CD4-positive, CD25-positive, alpha-beta regulatory T cell (primary cell): ENCODE measurements at regions not wholly inside any gene's neighbourhood (a gene's known extent, or its start where the extent isn't known, plus 50 kb on each side); places are given as distances from the start of the nearest gene placed in this dataset.

Experiments
- ATAC-seq, 2 donors: fragments of 150-1000 bp; cut with Tn5 transposase; one replicate each; pipeline ENCODE4 v1.10.0; 2021; ENCODE audit warnings: low read depth in 2 of 2, moderate number of reproducible peaks in 2 of 2, moderate library complexity in 1 of 2
- DNase-seq, 3 donors: peaks; one replicate each; pipeline versions ENCODE4 v3.0.0 to v3.0.0-alpha.2; 2012 to 2022; ENCODE audit warnings: mixed read lengths in 1 of 3
- H3K27ac ChIP-seq: one replicate; pipeline ENCODE4 v1.7.0; 2013; ENCODE audit warnings: mild to moderate bottlenecking, low read length; ENCODE audit not compliant: insufficient read depth, poor library complexity, severe bottlenecking
- H3K27me3 ChIP-seq: one replicate; pipeline ENCODE4 v1.7.0; 2013; ENCODE audit warnings: low read length; ENCODE audit not compliant: control insufficient read depth, insufficient read depth
- H3K36me3 ChIP-seq: one replicate; pipeline ENCODE4 v1.7.0; 2013; ENCODE audit warnings: mild to moderate bottlenecking, low read length, moderate library complexity; ENCODE audit not compliant: control insufficient read depth, insufficient read depth
- H3K4me1 ChIP-seq: 2 replicates; pipeline ENCODE4 v1.7.0; 2013; ENCODE audit warnings: mild to moderate bottlenecking, low read length; ENCODE audit not compliant: insufficient read depth, control insufficient read depth, poor library complexity, severe bottlenecking
- H3K4me3 ChIP-seq: one replicate; pipeline ENCODE4 v1.7.0; 2013; ENCODE audit warnings: low read depth, mild to moderate bottlenecking, low read length, moderate library complexity
- H3K9me3 ChIP-seq, 2 experiments: 1 replicate in 1 of 2; 2 replicates in 1 of 2; pipeline ENCODE4 v1.7.0; 2013; ENCODE audit warnings: low read length in 2 of 2, mild to moderate bottlenecking in 1 of 2, moderate library complexity in 1 of 2; ENCODE audit not compliant: control insufficient read depth in 2 of 2
- H3K27ac Mint-ChIP-seq, 3 donors: one replicate each; pipeline ENCODE4 v1.8.0; 2020 to 2022; ENCODE audit warnings: mild to moderate bottlenecking in 3 of 3, mixed read lengths in 3 of 3, moderate library complexity in 2 of 3
- H3K27me3 Mint-ChIP-seq: one replicate; pipeline ENCODE4 v1.8.0; 2022; ENCODE audit warnings: mild to moderate bottlenecking, mixed read lengths
- H3K36me3 Mint-ChIP-seq: one replicate; pipeline ENCODE4 v1.8.0; 2020; ENCODE audit warnings: mixed read lengths
- H3K4me1 Mint-ChIP-seq, 4 donors: one replicate each; pipeline ENCODE4 v1.8.0; 2020 to 2022; ENCODE audit warnings: mixed read lengths in 4 of 4, mild to moderate bottlenecking in 1 of 4
- H3K4me3 Mint-ChIP-seq, 4 donors: one replicate each; pipeline ENCODE4 v1.8.0; 2020 to 2022; ENCODE audit warnings: mild to moderate bottlenecking in 4 of 4, mixed read lengths in 4 of 4, moderate library complexity in 3 of 4
- H3K9me3 Mint-ChIP-seq, 7 donors: one replicate each; pipeline ENCODE4 v1.8.0; 2020 to 2022; ENCODE audit warnings: mixed read lengths in 7 of 7, mild to moderate bottlenecking in 3 of 7, moderate library complexity in 2 of 7

DNA sequence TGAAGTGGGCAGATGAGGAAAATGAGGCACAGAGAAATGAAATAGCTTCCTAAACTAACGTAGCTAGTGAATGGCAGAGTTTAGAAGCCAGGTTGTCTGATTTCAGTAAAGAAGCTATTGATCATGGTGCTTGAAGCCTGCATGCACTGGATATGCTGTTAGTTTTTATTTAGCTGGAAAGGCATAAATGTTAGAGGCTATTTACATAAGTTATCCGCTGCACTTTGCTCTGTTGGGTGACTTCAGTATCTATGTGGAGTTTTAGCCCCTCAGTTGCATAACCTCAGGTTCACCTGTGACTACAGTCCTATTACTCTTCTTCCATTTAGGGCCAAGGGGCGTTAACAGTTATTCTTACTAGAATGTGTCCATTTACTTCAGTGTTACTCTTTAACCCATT, 522.4 kb upstream of the RPS6KA3 start:
- no peak overlapping the region for H3K4me3 Mint-ChIP-seq
- H3K36me3 Mint-ChIP-seq = no peaks in the 10 kb centered on the region
- no peak for DNase-seq
- H3K27ac Mint-ChIP-seq = no peak overlapping the region
- H3K4me1 Mint-ChIP-seq = no peaks in the 10 kb centered on the region
- peaks cover 0 to 4% (median 0%) of the 10 kb centered on the region in 7 donors for H3K9me3 Mint-ChIP-seq
- H3K27me3 ChIP-seq = no peaks in the 10 kb centered on the region
- no peaks in the 10 kb centered on the region for H3K9me3 ChIP-seq
- no peak for ATAC-seq
- no peak overlapping the region for H3K4me3 ChIP-seq
- H3K4me1 ChIP-seq = no peaks in the 10 kb centered on the region
- H3K36me3 ChIP-seq = no peaks in the 10 kb centered on the region
- H3K27me3 Mint-ChIP-seq = no peaks in the 10 kb centered on the region
- no peak overlapping the region for H3K27ac ChIP-seq

DNA sequence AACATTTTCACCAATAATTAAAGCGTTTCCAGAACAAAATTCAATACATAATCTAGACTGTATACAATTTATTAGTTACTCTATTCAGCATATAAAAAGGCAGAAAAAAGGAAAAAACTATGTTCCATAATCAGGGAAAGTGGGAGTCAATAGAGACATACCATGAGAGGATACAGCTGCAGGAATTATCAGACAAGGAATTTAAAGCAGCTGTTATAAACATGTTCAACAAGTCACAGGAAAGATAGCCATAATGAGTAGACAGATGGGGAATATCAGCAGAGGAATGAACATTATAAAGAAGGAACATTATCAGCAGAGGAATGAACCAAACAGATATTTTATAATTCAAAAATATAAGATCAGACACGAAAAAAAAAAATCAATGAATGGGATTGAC, 500.6 kb upstream of the RPS6KA3 start:
- ATAC-seq (no peak), DNase-seq (no peak)
- no peak overlapping the region for H3K4me3 ChIP-seq
- H3K36me3 ChIP-seq = no peaks in the 10 kb centered on the region
- Mint-ChIP-seq H3K36me3 (no peaks in the 10 kb centered on the region), H3K27ac (no peak overlapping the region), H3K9me3 (peaks cover 0 to 4% (median 0%) of the 10 kb centered on the region in 7 donors), H3K27me3 (no peaks in the 10 kb centered on the region), H3K4me3 (no peak overlapping the region), H3K4me1 (no peaks in the 10 kb centered on the region)
- H3K27me3 ChIP-seq = no peaks in the 10 kb centered on the region
- no peaks in the 10 kb centered on the region for H3K9me3 ChIP-seq
- H3K4me1 ChIP-seq = no peaks in the 10 kb centered on the region
- H3K27ac ChIP-seq = no peak overlapping the region

- no peak for DNase-seq
These were observed 489.9 kb upstream of the RPS6KA3 start for GRCh38 chrX:20756585-20756984.

DNA sequence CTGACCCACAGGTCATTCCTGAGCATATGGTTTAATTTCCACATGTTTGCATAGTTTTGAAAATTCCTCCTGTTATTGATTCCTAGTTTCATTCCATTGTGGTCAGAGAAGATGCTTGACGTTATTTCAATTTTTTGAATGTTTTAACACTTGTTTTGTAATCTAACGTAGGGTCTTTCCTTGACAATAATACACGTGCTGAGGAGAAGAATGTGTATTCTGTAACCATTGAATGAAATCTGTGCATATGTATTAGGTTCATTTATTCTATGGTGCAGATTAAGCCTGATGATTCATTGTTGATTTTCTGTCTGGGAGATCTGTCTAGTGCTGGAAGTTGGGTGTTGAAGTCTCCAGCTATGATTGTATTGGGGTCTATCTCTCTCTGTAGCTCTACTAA, 486.4 kb upstream of the RPS6KA3 start:
- Histone ChIP-seq H3K27ac (no peak overlapping the region), H3K4me3 (no peak overlapping the region), H3K9me3 (no peaks in the 10 kb centered on the region), H3K36me3 (no peaks in the 10 kb centered on the region), H3K27me3 (no peaks in the 10 kb centered on the region), H3K4me1 (no peaks in the 10 kb centered on the region)
- DNase-seq = no peak
- Mint-ChIP-seq H3K4me1 (no peaks in the 10 kb centered on the region), H3K27me3 (no peaks in the 10 kb centered on the region), H3K36me3 (no peaks in the 10 kb centered on the region), H3K4me3 (no peak overlapping the region), H3K9me3 (peaks cover 0 to 2% (median 0%) of the 10 kb centered on the region in 7 donors), H3K27ac (no peak overlapping the region)
- ATAC-seq = no peak

More at GRCh38 chrX:20756585-20756984, 489.9 kb upstream of the RPS6KA3 start:
- no peaks in the 10 kb centered on the region for H3K4me1 ChIP-seq
- Mint-ChIP-seq H3K9me3 (peaks cover 0 to 2% (median 0%) of the 10 kb centered on the region in 7 donors), H3K36me3 (no peaks in the 10 kb centered on the region), H3K4me3 (no peak overlapping the region), H3K4me1 (no peaks in the 10 kb centered on the region), H3K27ac (no peak overlapping the region), H3K27me3 (no peaks in the 10 kb centered on the region)
- no peak for ATAC-seq
- no peak overlapping the region for H3K4me3 ChIP-seq
- no peaks in the 10 kb centered on the region for H3K27me3 ChIP-seq
- H3K36me3 ChIP-seq = no peaks in the 10 kb centered on the region
- H3K9me3 ChIP-seq = no peaks in the 10 kb centered on the region
- no peak overlapping the region for H3K27ac ChIP-seq

- H3K4me1 Mint-ChIP-seq = no peaks in the 10 kb centered on the region
- H3K9me3 Mint-ChIP-seq = peaks cover 0 to 2% (median 0%) of the 10 kb centered on the region in 7 donors
- no peak overlapping the region for H3K4me3 Mint-ChIP-seq
- H3K4me1 ChIP-seq = no peaks in the 10 kb centered on the region
- no peak overlapping the region for H3K4me3 ChIP-seq
- no peak overlapping the region for H3K27ac ChIP-seq
- no peaks in the 10 kb centered on the region for H3K9me3 ChIP-seq
- DNase-seq (no peak), ATAC-seq (no peak)
- no peak overlapping the region for H3K27ac Mint-ChIP-seq
- H3K27me3 Mint-ChIP-seq = no peaks in the 10 kb centered on the region
- H3K36me3 Mint-ChIP-seq = no peaks in the 10 kb centered on the region
- no peaks in the 10 kb centered on the region for H3K36me3 ChIP-seq
- no peaks in the 10 kb centered on the region for H3K27me3 ChIP-seq
These were observed 480.0 kb upstream of the RPS6KA3 start for GRCh38 chrX:20746690-20747089.

- Histone ChIP-seq H3K4me3 (no peak overlapping the region), H3K27ac (no peak overlapping the region), H3K4me1 (no peaks in the 10 kb centered on the region), H3K27me3 (no peaks in the 10 kb centered on the region), H3K36me3 (no peaks in the 10 kb centered on the region), H3K9me3 (no peaks in the 10 kb centered on the region)
- peaks cover 0 to 4% (median 0%) of the 10 kb centered on the region in 7 donors for H3K9me3 Mint-ChIP-seq
- no peak overlapping the region for H3K4me3 Mint-ChIP-seq
- H3K27ac Mint-ChIP-seq = no peak overlapping the region
- ATAC-seq (no peak), DNase-seq (no peak)
- no peaks in the 10 kb centered on the region for H3K36me3 Mint-ChIP-seq
- no peaks in the 10 kb centered on the region for H3K27me3 Mint-ChIP-seq
- H3K4me1 Mint-ChIP-seq = no peaks in the 10 kb centered on the region
These were observed 476.3 kb upstream of the RPS6KA3 start for GRCh38 chrX:20743046-20743445.

- Mint-ChIP-seq H3K4me3 (no peak overlapping the region), H3K4me1 (no peaks in the 10 kb centered on the region), H3K27me3 (no peaks in the 10 kb centered on the region), H3K36me3 (no peaks in the 10 kb centered on the region), H3K9me3 (peaks cover 0 to 4% (median 0%) of the 10 kb centered on the region in 7 donors), H3K27ac (no peak overlapping the region)
- DNase-seq (no peak), ATAC-seq (no peak)
- H3K9me3 ChIP-seq = no peaks in the 10 kb centered on the region
- no peaks in the 10 kb centered on the region for H3K27me3 ChIP-seq
- H3K36me3 ChIP-seq = no peaks in the 10 kb centered on the region
- H3K4me3 ChIP-seq = no peak overlapping the region
- H3K27ac ChIP-seq = no peak overlapping the region
- H3K4me1 ChIP-seq = no peaks in the 10 kb centered on the region
These were observed 475.4 kb upstream of the RPS6KA3 start for GRCh38 chrX:20742106-20742505.

GRCh38 chrX:20740443-20740842, 473.7 kb upstream of the RPS6KA3 start:
- no peaks in the 10 kb centered on the region for H3K4me1 Mint-ChIP-seq
- H3K4me3 Mint-ChIP-seq = no peak overlapping the region
- H3K27me3 ChIP-seq = no peaks in the 10 kb centered on the region
- H3K36me3 ChIP-seq = no peaks in the 10 kb centered on the region
- no peak overlapping the region for H3K27ac ChIP-seq
- H3K4me3 ChIP-seq = no peak overlapping the region
- H3K27me3 Mint-ChIP-seq = no peaks in the 10 kb centered on the region
- H3K9me3 Mint-ChIP-seq = peaks cover 0 to 4% (median 0%) of the 10 kb centered on the region in 7 donors
- H3K36me3 Mint-ChIP-seq = no peaks in the 10 kb centered on the region
- no peak for DNase-seq
- H3K9me3 ChIP-seq = no peaks in the 10 kb centered on the region
- H3K27ac Mint-ChIP-seq = no peak overlapping the region
- H3K4me1 ChIP-seq = no peaks in the 10 kb centered on the region
- ATAC-seq = no peak
